GM12874 (cell line): ENCODE measurements at regions not wholly inside any gene's neighbourhood (a gene's known extent, or its start where the extent isn't known, plus 50 kb on each side); places are given as distances from the start of the nearest gene placed in this dataset.

Source experiments
- TF ChIP-seq, protein P1 (sequence below): IDR thresholded peaks from 2 replicates; pipeline ENCODE4 v1.5.1; 2011; ENCODE audit warnings: low read depth, mild to moderate bottlenecking, control low read depth, low read length, moderate library complexity; ENCODE audit not compliant: insufficient read depth

DNA sequence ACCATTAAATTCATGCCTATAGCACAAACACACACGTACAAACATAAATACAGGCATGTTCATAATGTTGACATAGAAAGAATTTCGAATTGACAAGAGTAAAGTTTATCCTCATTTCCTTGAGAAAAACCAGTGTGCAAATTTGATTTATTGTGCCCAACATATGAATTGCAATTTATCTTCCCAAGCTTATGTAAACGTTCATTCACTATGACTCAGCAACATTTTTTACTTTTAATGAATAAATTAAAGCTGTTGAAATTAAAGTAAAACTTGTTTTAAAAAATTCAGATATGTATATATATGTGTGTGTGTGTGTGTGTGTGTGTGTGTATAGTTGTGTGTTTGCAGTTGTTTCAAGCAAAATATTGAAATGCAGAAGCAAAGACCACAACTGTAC is 1067.9 kb downstream of the BRINP3 start:
- TF ChIP-seq, protein P1, sequence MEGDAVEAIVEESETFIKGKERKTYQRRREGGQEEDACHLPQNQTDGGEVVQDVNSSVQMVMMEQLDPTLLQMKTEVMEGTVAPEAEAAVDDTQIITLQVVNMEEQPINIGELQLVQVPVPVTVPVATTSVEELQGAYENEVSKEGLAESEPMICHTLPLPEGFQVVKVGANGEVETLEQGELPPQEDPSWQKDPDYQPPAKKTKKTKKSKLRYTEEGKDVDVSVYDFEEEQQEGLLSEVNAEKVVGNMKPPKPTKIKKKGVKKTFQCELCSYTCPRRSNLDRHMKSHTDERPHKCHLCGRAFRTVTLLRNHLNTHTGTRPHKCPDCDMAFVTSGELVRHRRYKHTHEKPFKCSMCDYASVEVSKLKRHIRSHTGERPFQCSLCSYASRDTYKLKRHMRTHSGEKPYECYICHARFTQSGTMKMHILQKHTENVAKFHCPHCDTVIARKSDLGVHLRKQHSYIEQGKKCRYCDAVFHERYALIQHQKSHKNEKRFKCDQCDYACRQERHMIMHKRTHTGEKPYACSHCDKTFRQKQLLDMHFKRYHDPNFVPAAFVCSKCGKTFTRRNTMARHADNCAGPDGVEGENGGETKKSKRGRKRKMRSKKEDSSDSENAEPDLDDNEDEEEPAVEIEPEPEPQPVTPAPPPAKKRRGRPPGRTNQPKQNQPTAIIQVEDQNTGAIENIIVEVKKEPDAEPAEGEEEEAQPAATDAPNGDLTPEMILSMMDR = no peak

DNA sequence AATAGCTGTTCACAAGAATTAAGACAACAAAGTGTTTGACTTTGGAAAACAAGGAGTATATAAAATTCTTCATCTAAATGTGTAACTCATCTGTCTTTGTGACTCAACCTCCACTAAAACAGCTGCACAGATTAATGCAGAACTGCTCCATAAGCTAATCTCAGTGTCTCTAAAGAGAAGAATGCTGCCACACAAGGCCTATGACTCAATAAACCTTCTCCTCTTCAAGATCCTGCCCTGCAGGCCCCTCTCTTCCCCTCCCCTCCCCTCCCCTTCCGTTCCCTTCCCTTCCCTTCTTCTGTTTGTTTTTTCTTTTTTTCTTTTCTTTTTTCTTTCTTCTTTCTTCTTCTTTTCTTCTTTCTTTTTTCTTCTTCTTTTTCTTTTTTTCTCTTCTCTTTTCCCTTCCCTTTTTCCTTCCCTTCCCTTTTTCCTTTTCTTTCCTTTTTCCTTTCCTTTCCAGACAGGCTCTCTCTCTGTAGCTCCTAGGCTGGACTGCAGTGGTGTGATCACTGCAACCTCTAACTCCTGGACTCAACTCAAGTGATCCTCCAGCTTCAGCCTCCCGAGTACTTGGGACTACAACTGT is 1052.8 kb downstream of the BRINP3 start:
- TF ChIP-seq, protein P1 = no peak

DNA sequence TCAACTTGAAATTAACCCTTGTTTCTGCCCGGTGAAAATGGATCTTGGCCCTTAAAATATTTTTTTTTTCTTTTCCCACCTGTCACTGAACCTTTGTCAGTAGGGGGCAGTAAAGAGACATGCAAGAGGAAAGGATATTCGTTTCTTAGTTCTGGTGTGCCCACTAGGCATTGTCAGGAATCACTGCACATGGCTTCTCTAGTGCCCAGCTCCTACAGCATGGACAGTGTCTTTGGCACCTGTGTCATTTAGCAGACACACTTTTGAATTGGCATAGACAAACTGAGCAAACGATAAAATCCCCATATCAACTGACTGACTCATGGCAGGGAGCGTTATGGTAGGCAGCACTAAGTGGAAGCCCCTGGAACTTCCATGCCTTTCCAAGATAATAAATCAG is 1048.1 kb downstream of the BRINP3 start:
- TF ChIP-seq, protein P1 = peak; percentile 53

DNA sequence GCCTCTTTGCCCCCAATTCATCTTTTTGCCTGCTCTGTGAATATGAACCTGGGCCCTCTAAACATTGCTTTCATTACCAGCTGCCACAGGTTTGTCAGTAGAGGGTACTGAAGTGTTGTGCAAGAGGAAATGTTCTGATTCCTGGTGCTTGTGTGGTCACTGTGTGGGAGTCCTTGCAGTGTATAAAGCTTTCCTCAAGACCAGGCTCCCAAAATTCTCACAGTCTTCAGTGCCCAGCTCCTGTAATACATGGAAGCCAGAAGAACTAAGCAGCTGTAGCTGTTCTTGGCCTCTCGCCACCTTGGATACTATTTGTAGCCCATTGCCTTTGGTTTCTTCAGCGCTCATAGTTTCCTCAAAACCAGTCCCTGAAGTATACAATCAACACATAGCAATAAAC is 1046.2 kb downstream of the BRINP3 start:
- TF ChIP-seq, protein P1 = no peak

DNA sequence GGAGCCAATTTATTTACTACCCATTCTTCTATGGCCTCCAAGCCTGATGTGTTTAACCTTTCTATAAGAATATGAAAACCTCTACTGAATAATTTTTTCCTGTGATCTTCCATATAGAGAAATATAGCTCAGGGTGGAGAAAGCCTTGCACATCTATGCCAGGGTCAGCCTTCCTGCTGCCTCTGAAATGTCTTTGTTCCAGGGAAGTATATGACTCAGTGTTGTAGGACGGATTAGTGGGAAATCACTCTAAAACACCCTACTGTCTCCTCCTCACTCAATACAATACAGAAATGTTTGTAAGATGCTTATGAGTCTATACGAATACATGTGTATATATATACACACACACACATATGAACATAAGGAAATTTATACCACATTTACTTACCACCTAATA is 1044.9 kb downstream of the BRINP3 start:
- TF ChIP-seq, protein P1 = no peak

DNA sequence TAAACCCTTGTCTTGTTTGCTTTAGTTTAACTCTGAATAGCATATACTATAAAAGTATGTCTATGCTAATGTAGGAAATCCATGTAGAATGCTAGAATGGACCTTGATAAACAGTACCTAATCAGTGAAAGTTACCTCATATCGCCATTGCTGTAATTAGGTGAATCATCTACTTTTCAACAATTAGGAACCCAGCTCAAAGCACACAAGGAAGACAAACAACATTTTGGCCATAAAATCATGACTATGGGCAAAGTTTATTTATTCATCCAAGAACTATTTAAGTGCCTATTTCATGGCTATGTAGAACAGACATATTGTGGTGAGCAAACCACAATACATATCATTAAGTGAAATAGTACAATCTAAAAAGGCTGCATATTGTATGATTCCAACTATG is 1043.2 kb downstream of the BRINP3 start:
- TF ChIP-seq, protein P1 = no peak

DNA sequence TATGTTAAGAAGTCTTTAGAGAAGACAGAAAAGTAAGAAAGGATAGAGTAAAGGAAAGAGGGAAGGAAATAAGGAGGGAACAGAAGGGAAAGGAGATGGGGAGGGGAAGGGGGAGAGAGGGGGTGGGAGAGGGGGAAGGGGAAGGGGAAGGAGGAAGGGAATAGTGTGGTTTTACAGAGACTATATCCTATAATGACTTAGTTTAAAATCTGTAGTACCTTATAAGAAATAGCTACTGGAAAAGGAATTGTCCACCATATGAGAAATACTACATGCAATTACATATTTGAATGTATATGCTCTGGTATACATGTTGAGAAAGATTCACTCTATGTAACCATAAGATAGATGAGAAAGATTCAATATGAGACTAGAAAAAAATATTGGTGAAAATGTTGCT is 1042.3 kb downstream of the BRINP3 start:
- TF ChIP-seq, protein P1 = no peak

DNA sequence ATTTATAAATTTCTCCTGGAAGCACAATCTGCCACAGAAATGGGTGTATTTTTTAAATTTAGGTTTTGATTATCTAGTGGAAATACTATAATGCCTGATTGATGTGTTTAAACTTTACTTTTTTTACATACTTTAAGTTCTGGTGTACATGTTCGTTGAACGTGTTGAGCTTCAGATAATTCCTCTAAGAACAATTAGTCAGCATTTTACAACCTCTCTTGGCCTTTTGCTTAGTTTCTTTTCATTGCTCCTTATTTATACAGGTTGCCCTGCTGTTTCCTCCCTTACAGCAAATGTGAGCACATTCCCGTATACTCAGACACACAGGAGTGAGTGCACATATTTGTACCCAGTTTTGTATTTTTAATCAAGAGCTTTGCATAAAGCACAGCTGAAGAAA is 1038.9 kb downstream of the BRINP3 start:
- TF ChIP-seq, protein P1 = no peak
